GM19351 (cell line): ENCODE measurements at regions not wholly inside any gene's neighbourhood (a gene's known extent, or its start where the extent isn't known, plus 50 kb on each side); places are given as distances from the start of the nearest gene placed in this dataset.

Experiments
- ATAC-seq: cut with Tn5 transposase; IDR thresholded peaks from one replicate; pipeline ENCODE4 v1.9.1; 2021; ENCODE audit warnings: mild to moderate bottlenecking, moderate library complexity; ENCODE audit not compliant: unreplicated experiment

GRCh38 chr6:48057601-48058000, 53.4 kb downstream of the PTCHD4 start:
- no peak for ATAC-seq

GRCh38 chr6:48048451-48049146, 62.4 kb downstream of the PTCHD4 start:
- ATAC-seq, result no peak

- ATAC-seq, result no peak
Measured at GRCh38 chr6:48041894-48042293, 69.1 kb downstream of the PTCHD4 start.

GRCh38 chr6:48037946-48038345, 73.1 kb downstream of the PTCHD4 start:
- no peak for ATAC-seq

- ATAC-seq, result no peak
Measured at GRCh38 chr6:48036316-48036715, 74.7 kb downstream of the PTCHD4 start.

- no peak for ATAC-seq
Measured at GRCh38 chr6:48032151-48032550, 78.8 kb downstream of the PTCHD4 start.

GRCh38 chr6:48031711-48032110, 79.3 kb downstream of the PTCHD4 start:
- no peak for ATAC-seq

GRCh38 chr6:48027704-48028435, 83.1 kb downstream of the PTCHD4 start:
- ATAC-seq, result peak; percentile 91

- no peak for ATAC-seq
Measured at GRCh38 chr6:48024956-48025355, 86.0 kb downstream of the PTCHD4 start.

- ATAC-seq, result no peak
Measured at GRCh38 chr6:48021904-48022303, 89.1 kb downstream of the PTCHD4 start.

GRCh38 chr6:48016020-48016755, 94.8 kb downstream of the PTCHD4 start:
- no peak for ATAC-seq

- no peak for ATAC-seq
Measured at GRCh38 chr6:47992809-47993208, 118.2 kb downstream of the PTCHD4 start.

- ATAC-seq, result no peak
Measured at GRCh38 chr6:47983491-47983890, 127.5 kb downstream of the PTCHD4 start.

- no peak for ATAC-seq
Measured at GRCh38 chr6:47977314-47977713, 133.7 kb downstream of the PTCHD4 start.

- ATAC-seq, result no peak
Measured at GRCh38 chr6:47974106-47974505, 136.9 kb downstream of the PTCHD4 start.

- no peak for ATAC-seq
Measured at GRCh38 chr6:47970826-47971225, 140.2 kb downstream of the PTCHD4 start.

GRCh38 chr6:47967843-47968242, 143.2 kb downstream of the PTCHD4 start:
- peak; percentile 88 for ATAC-seq

GRCh38 chr6:47964969-47965368, 146.0 kb downstream of the PTCHD4 start:
- no peak for ATAC-seq

- ATAC-seq, result no peak
Measured at GRCh38 chr6:47952640-47953039, 158.4 kb downstream of the PTCHD4 start.

GRCh38 chr6:47944846-47945245, 163.0 kb downstream of the OPN5 start:
- ATAC-seq, result no peak

- ATAC-seq, result no peak
Measured at GRCh38 chr6:47938405-47938804, 156.6 kb downstream of the OPN5 start.

- ATAC-seq, result no peak
Measured at GRCh38 chr6:47936820-47937219, 155.0 kb downstream of the OPN5 start.
